D341Med (cell line): ENCODE measurements at regions not wholly inside any gene's neighbourhood (a gene's known extent, or its start where the extent isn't known, plus 50 kb on each side); places are given as distances from the start of the nearest gene placed in this dataset.

Experiments used
- DNase-seq: peaks from one replicate; pipeline ENCODE4 v3.0.0; 2012; ENCODE audit warnings: low spot score

- DNase-seq: no peak
These were observed 536.8 kb downstream of the QKI start for GRCh38 chr6:163951326-163951725.

- DNase-seq: no peak
These were observed 535.6 kb downstream of the QKI start for GRCh38 chr6:163950159-163950558.

GRCh38 chr6:163949431-163949830 is 534.9 kb downstream of the QKI start:
- no peak for DNase-seq

DNA sequence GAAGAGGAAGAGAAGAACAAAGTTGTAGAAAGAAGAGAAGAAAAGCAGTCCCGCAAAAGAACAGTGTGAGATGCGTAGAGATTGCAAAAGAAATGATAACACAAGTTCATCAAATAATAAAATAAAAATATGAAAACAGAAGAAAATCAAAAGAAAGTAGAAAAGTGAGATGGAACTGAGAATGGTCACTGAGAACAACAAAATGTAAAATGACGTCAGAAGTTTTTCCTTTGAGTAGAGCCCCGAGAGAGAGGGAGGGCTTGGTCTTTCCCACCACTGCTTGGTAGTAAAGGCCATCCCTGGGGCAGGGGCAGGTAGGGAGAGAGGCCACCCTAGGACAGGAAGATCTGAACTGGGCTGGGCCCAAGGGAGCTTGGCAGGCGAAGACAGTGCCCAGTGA is 533.7 kb downstream of the QKI start:
- no peak for DNase-seq

DNA sequence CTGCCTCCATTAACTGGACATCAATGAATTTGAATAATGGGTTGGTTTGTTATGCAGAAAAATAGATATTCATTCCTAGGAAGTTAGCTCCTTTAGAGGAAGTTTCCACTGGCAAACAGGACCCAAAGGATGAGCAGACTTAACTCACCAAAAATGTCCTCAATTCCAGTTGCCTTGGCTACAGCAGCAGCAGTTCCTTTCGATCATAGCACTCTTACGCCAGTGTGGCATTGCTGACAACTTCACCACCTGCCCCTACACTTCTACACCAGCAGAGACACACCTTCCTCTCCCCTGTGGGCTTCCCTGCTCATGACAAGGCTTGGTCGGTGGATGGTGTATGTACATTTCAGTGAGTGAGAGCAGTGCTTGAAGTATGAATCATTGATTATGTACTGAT is 532.8 kb downstream of the QKI start:
- DNase-seq: no peak

GRCh38 chr6:163946437-163946836 is 531.9 kb downstream of the QKI start:
- no peak for DNase-seq

DNA sequence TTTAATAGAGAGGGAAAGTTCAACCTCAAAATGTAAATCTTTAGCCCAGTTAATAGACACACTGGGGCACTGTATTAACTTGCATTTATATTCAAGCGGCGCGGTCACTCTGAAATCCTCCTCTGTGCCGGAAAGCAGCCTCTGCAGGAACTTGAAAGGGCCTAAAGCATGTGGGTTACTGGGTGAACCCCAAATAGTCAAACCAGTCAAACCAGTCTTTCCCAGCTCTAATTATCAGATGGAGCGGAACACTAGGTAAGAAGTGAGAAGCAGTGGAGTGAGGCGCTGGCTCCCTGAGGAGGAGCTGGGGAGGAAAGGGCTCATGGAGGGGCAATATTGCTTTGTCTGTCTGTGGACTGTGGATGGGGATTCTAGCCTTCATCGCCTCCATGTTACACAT is 531.3 kb downstream of the QKI start:
- DNase-seq: no peak

GRCh38 chr6:163944897-163945296 is 530.4 kb downstream of the QKI start:
- no peak for DNase-seq

DNA sequence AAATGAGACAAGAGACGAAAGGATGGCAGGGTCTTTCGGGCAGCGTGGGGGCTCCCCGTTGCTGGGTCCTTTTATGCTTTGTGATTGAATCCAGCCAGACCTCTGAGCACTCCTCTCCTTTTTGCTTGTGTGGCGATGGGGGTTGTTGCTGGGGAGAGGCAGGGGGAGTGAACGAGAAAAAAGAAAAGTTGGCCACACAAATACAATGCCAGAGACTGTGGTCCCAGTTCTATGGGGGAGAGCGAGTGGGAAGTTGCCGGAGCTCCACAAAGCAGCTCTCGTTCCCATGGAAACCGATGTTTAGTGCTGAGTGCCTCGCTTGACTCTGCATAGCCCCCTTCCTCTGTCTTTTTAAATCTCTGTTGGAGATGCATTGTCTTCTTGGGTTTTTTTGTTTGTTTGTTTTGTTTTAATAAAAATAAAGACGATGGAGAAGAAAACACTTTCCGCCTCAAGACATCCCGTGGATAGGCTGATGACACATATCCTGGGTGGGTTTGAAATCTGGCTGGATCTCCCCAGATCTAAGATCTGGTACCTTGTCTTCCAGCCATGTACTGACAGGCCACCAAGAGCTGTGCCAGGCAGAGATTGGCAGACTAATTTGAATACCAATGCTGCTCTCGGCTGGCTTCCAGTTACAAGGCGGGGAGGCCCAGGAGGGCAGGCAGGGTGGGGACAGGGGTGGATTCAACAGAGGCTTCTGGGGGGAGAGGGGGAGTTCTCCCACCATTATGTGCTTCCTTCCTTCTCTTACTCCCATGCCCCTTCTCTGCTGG is 529.3 kb downstream of the QKI start:
- no peak for DNase-seq

GRCh38 chr6:163942790-163943189 is 528.3 kb downstream of the QKI start:
- no peak for DNase-seq

- DNase-seq: no peak
These were observed 527.1 kb downstream of the QKI start for GRCh38 chr6:163941624-163941976.

GRCh38 chr6:163940705-163941623 is 526.4 kb downstream of the QKI start:
- DNase-seq: no peak

DNA sequence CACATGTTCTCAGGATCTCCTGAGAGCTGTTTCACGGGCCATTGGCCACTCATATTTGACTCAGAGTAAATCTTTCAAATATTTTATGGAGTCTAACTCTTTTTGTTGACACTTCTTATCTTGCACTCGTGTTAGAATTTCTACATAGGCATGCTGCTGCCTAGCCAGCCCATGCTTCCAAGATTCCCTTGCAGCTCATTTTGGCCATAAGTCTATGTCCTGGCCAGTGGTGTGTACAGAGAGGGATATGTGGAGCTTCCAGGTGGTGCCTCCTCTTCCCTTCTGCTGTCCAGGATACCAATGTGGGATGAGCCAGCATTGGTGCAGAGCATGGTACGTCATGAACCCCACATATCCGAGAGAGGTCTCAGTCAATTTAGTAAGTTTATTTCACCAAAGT is 522.6 kb downstream of the QKI start:
- DNase-seq: no peak

GRCh38 chr6:163935158-163935762 is 520.7 kb downstream of the QKI start:
- no peak for DNase-seq

- no peak for DNase-seq
These were observed 515.5 kb downstream of the QKI start for GRCh38 chr6:163930012-163930411.

- no peak for DNase-seq
These were observed 515.0 kb downstream of the QKI start for GRCh38 chr6:163929538-163929937.

GRCh38 chr6:163926642-163927041 is 512.1 kb downstream of the QKI start:
- no peak for DNase-seq

GRCh38 chr6:163925839-163926238 is 511.3 kb downstream of the QKI start:
- DNase-seq: no peak

DNA sequence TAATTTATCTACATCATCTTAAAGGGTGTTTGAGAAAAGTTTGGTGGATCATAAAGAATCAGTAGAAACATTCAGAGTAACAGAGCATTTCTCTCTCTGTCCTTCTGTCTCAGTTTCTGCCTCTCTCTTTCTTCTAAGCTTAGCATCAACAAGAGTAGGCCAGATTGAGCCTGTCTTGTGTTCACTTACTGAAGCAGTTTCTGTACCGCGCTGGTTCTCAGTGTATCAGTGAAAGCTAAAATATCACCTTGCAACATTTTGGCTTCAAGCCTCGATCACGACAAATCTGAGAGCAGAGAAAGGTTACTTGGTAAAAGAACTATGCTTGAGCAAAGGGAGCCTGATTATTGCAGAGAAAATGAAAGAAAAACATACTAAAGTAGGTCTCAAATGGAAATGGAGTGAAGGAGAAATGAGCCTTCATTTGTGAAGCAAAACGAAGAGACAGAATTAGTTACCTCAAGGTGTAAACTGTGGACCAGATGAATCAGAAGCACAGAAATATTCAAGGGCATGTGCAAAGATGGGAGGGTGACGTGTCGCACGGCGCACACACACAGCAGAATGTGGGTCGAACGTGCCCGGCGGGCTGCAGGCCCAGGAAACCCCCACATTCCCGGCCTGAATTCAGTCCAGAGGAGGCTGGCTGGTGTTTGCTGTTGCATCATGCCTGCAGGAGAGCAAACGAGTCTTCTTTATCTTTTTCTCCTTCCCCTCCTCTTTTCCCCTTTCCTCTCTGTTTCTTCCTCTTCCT is 509.3 kb downstream of the QKI start:
- no peak for DNase-seq

DNA sequence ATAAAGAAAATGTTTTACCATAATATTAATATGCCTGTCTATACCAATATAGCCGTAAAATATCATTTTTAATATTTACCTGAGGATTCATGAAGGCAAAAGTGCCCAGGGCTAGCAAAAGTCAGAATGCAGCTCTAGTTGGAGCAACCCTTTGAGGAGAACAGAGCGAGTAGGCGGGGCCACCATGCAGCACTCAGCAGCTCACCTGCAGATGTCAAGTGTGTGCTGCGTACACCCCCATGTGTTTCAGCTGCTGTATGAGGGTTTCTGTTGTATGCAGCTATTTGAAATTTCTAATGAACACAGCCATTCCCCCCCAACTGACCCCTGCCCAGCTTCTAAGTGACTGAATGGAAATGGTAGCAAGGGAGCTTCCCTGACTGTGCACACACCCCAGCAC is 508.0 kb downstream of the QKI start:
- DNase-seq: no peak

GRCh38 chr6:163919652-163920051 is 505.1 kb downstream of the QKI start:
- no peak for DNase-seq
